ENCODE measurements at regions not wholly inside any gene's neighbourhood (a gene's known extent, or its start where the extent isn't known, plus 50 kb on each side); places are given as distances from the start of the nearest gene placed in this dataset.
A peak's percentile ranks its signal among the peaks of the same experiment; 100 is the strongest.

- DNase-seq = no peak
Observed at GRCh38 chr20:60215816-60216730, 257.9 kb downstream of the CDH26 start.

GRCh38 chr20:60219231-60219630, 261.0 kb downstream of the CDH26 start:
- DNase-seq = no peak

GRCh38 chr20:60219984-60220562, 261.9 kb downstream of the CDH26 start:
- no peak for DNase-seq

- DNase-seq = no peak
Observed at GRCh38 chr20:60220706-60221105, 262.5 kb downstream of the CDH26 start.

GRCh38 chr20:60221593-60221992, 263.4 kb downstream of the CDH26 start:
- no peak for DNase-seq

- no peak for DNase-seq
Observed at GRCh38 chr20:60222497-60222896, 264.3 kb downstream of the CDH26 start.

GRCh38 chr20:60223174-60223573, 265.0 kb downstream of the CDH26 start:
- no peak for DNase-seq

- DNase-seq = peak; percentile 36
Observed at GRCh38 chr20:60224914-60225313, 266.7 kb downstream of the CDH26 start.

- DNase-seq = no peak
Observed at GRCh38 chr20:60228255-60228654, 270.0 kb downstream of the CDH26 start.

- no peak for DNase-seq
Observed at GRCh38 chr20:60232380-60232779, 274.2 kb downstream of the CDH26 start.

GRCh38 chr20:60233018-60233630, 274.9 kb downstream of the CDH26 start:
- DNase-seq = no peak

- DNase-seq = no peak
Observed at GRCh38 chr20:60236613-60237012, 278.4 kb downstream of the CDH26 start.

GRCh38 chr20:60237981-60238380, 279.8 kb downstream of the CDH26 start:
- DNase-seq = no peak

GRCh38 chr20:60238992-60239660, 280.9 kb downstream of the CDH26 start:
- DNase-seq = no peak

GRCh38 chr20:60239956-60240355, 281.7 kb downstream of the CDH26 start:
- no peak for DNase-seq

GRCh38 chr20:60240415-60240814, 282.2 kb downstream of the CDH26 start:
- DNase-seq = no peak

GRCh38 chr20:60240986-60241385, 282.8 kb downstream of the CDH26 start:
- no peak for DNase-seq

- DNase-seq = no peak
Observed at GRCh38 chr20:60242836-60243505, 284.7 kb downstream of the CDH26 start.

- no peak for DNase-seq
Observed at GRCh38 chr20:60244373-60245146, 286.3 kb downstream of the CDH26 start.

GRCh38 chr20:60246751-60247150, 288.5 kb downstream of the CDH26 start:
- no peak for DNase-seq

GRCh38 chr20:60249436-60249835, 291.2 kb downstream of the CDH26 start:
- no peak for DNase-seq

- no peak for DNase-seq
Observed at GRCh38 chr20:60250251-60250650, 292.0 kb downstream of the CDH26 start.
